MCF 10A (cell line): ENCODE measurements at regions not wholly inside any gene's neighbourhood (a gene's known extent, or its start where the extent isn't known, plus 50 kb on each side); places are given as distances from the start of the nearest gene placed in this dataset.

ENCODE experiments used
- BruUV-seq: library from RNA; stranded (reverse); fragments of 400-500 nt; replicated peaks from 2 replicates; lab custom pipeline; 2021; lab: Mats Ljungman, UMichigan
- CTCF ChIA-PET: fragments of 300-600 bp; sonication (Branson Sonifier 250); formaldehyde crosslinking; extraction: SDS; loops from one replicate; lab custom pipeline; 2021; ENCODE audit warnings: antibody characterized with exemption, inconsistent platforms; lab: Yijun Ruan, JAX
- POLR2A ChIA-PET: fragments of 300-600, 350-650 bp; sonication (Branson Sonifier 250); formaldehyde crosslinking; extraction: SDS; loops from one replicate; lab custom pipeline; 2020; ENCODE audit warnings: antibody characterized with exemption, inconsistent platforms; lab: Yijun Ruan, JAX
- DNase-seq: peaks from one replicate; pipeline ENCODE4 v3.0.0-alpha.2; 2018; ENCODE audit not compliant: unreplicated experiment
- H3K27ac Mint-ChIP-seq: one replicate; pipeline ENCODE4 v1.8.0; 2022; ENCODE audit warnings: mild to moderate bottlenecking, low read depth, mixed read lengths; ENCODE audit not compliant: unreplicated experiment
- H3K27me3 Mint-ChIP-seq: one replicate; pipeline ENCODE4 v1.8.0; 2022; ENCODE audit warnings: mixed read lengths; ENCODE audit not compliant: insufficient read depth, unreplicated experiment
- H3K36me3 Mint-ChIP-seq: one replicate; pipeline ENCODE4 v1.8.0; 2022; ENCODE audit warnings: mild to moderate bottlenecking, moderate library complexity, mixed read lengths; ENCODE audit not compliant: insufficient read depth, unreplicated experiment
- H3K4me1 Mint-ChIP-seq: one replicate; pipeline ENCODE4 v1.8.0; 2022; ENCODE audit warnings: mixed read lengths; ENCODE audit not compliant: insufficient read depth, unreplicated experiment
- H3K4me3 Mint-ChIP-seq: one replicate; pipeline ENCODE4 v1.8.0; 2022; ENCODE audit warnings: mild to moderate bottlenecking, moderate library complexity, mixed read lengths; ENCODE audit not compliant: unreplicated experiment
- H3K9me3 Mint-ChIP-seq: one replicate; pipeline ENCODE4 v1.8.0; 2022; ENCODE audit warnings: mixed read lengths; ENCODE audit not compliant: unreplicated experiment
- CTCF ChIP-seq: fragments of 200-600 bp; IDR thresholded peaks from one replicate; pipeline ENCODE4 v1.8.0; 2022; ENCODE audit warnings: antibody characterized with exemption, mild to moderate bottlenecking; ENCODE audit not compliant: unreplicated experiment
- intact Hi-C: fragments of 100-400 bp; cut with micrococcal nuclease; formaldehyde crosslinking; loops from 2 replicates; pipeline ENCODE4 v1.14.1; 2022

- H3K27ac Mint-ChIP-seq, result no peak overlapping the region
- no peak for TF ChIP-seq CTCF
- no peaks in the 10 kb centered on the region for H3K4me1 Mint-ChIP-seq
- no TSS peak for BruUV-seq
- H3K4me3 Mint-ChIP-seq, result no peak overlapping the region
- peaks cover 7% of the 10 kb centered on the region for H3K27me3 Mint-ChIP-seq
- H3K9me3 Mint-ChIP-seq, result no peaks in the 10 kb centered on the region
- DNase-seq, result no peak
- intact Hi-C loops, result no loop called here
- ChIA-PET POLR2A (no interaction called here), CTCF (no interaction called here)
- no peaks in the 10 kb centered on the region for H3K36me3 Mint-ChIP-seq
These were observed 707.8 kb downstream of the TUSC7 start for GRCh38 chr3:117417411-117417810.

GRCh38 chr3:117427081-117427480 lies 717.5 kb downstream of the TUSC7 start:
- no peaks in the 10 kb centered on the region for H3K4me1 Mint-ChIP-seq
- intact Hi-C loops, result no loop called here
- BruUV-seq, result no TSS peak
- CTCF ChIA-PET, result interaction anchor here (0.6 to 1.1 kb wide), 3 partner anchors 9 to 17 kb away, joined by 3 to 5 read pairs (median 4); no protein-coding TSS in a partner anchor
- DNase-seq, result no peak
- no peak for TF ChIP-seq CTCF
- no peaks in the 10 kb centered on the region for H3K9me3 Mint-ChIP-seq
- no peak overlapping the region for H3K27ac Mint-ChIP-seq
- H3K27me3 Mint-ChIP-seq, result no peaks in the 10 kb centered on the region
- no peaks in the 10 kb centered on the region for H3K36me3 Mint-ChIP-seq
- POLR2A ChIA-PET, result no interaction called here
- H3K4me3 Mint-ChIP-seq, result no peak overlapping the region

- Mint-ChIP-seq H3K4me3 (no peak overlapping the region), H3K27me3 (no peaks in the 10 kb centered on the region), H3K36me3 (no peaks in the 10 kb centered on the region), H3K27ac (no peak overlapping the region), H3K9me3 (no peaks in the 10 kb centered on the region), H3K4me1 (no peaks in the 10 kb centered on the region)
- ChIA-PET POLR2A (no interaction called here), CTCF (no interaction called here)
- no peak for DNase-seq
- intact Hi-C loops, result no loop called here
- BruUV-seq, result no TSS peak
- no peak for TF ChIP-seq CTCF
These were observed 723.8 kb downstream of the TUSC7 start for GRCh38 chr3:117433427-117433826.

DNA sequence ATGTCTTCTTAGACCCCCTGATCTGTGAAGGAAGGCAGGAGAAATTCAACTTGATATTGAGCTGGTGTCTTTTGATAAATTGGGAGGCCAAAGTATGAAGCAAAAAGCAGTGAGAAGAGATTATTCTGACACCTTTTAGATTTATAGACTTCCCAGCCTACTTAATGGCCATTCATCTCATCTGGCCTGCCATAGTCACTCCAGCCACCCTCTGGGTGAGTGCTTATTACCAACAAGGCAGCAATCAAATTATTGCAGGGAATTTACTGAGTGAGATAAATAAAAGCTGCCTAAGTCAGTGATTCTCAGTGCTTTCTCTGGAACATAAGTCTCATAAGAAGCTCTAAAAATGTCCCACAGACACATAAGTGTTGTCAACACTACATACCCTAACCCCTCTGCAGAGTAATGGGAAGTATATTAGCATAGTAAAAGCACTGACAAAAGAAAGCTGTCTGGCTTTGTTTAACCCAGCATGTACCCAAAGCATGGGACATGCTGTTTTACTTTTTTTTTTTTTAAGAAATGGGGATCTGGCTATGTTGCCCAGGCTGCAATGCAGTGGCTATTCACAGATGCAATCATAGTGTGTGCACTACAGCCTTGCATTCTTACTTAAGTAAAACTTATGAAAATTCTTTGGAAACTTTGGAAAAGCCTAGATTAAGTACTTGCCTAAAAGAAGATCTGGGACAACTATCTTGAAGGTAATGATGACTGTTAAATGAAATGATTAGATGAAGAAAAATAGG lies 725.3 kb downstream of the TUSC7 start:
- Mint-ChIP-seq H3K4me3 (no peak overlapping the region), H3K4me1 (no peaks in the 10 kb centered on the region), H3K27ac (no peak overlapping the region), H3K9me3 (no peaks in the 10 kb centered on the region), H3K27me3 (no peaks in the 10 kb centered on the region), H3K36me3 (no peaks in the 10 kb centered on the region)
- TF ChIP-seq CTCF, result no peak
- no TSS peak for BruUV-seq
- intact Hi-C loops, result no loop called here
- ChIA-PET CTCF (no interaction called here), POLR2A (no interaction called here)
- DNase-seq, result no peak
